GM21825 (cell line): ENCODE measurements at regions not wholly inside any gene's neighbourhood (a gene's known extent, or its start where the extent isn't known, plus 50 kb on each side); places are given as distances from the start of the nearest gene placed in this dataset.

Experiments
- ATAC-seq: cut with Tn5 transposase; IDR thresholded peaks from one replicate; pipeline ENCODE4 v1.9.1; 2021; ENCODE audit warnings: mild to moderate bottlenecking, moderate library complexity; ENCODE audit not compliant: unreplicated experiment

DNA sequence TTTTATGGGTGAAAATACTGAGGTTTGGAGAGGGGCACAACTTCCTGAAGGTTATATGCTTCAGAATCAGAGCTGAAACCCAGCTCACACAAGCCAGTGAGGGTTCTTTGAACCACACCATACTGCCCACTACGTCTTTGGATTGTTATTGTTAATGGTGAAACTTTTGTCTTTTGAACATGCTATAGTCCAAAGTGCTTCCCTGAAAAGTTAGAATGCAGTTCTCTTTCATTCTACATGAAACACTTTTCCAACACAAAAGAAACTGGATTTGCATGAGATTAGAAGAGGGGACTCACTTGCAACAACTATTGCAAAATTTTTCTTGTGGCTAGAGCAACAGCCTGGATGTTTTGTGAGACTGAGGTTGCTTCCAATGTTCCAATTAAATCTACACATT lies 473.6 kb downstream of the SOX2 start:
- no peak for ATAC-seq

DNA sequence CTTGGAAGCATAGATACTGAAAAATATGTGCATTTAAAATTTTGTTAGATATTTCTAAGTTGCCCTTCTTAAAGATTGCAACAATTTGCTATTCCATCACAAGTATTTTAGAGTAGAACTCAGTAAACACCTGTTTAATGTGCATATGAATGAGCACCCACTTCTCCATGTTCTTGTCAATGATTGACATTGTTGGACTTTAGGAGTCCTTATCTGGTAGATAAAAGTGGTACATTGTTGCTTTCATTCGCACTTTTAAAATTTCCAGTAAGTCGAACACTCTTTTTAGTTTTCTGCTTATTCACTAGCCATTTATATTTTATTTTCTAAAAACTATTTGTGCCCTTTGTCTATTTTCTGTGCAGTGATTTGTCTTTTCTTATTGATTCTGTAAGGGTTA lies 478.3 kb downstream of the SOX2 start:
- ATAC-seq, result no peak

DNA sequence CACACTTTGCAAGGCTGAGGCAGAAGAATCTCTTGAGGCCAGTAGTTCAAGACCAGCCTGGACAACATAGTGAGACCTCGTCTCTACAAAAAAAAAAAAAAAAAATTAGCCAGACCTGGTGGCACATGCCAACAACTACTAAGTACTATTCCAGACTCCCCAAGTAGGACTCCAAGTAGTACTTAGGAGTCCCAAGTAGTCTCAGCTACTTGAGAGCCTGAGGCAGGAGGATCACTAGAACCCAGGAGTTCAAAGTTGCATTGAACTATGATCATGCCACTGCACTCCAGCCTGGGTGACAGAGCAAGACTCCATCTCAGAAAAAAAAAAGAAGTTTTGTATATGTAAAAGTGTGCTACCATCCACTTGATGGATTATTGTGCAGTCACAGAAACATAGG lies 486.6 kb downstream of the SOX2 start:
- ATAC-seq, result no peak

DNA sequence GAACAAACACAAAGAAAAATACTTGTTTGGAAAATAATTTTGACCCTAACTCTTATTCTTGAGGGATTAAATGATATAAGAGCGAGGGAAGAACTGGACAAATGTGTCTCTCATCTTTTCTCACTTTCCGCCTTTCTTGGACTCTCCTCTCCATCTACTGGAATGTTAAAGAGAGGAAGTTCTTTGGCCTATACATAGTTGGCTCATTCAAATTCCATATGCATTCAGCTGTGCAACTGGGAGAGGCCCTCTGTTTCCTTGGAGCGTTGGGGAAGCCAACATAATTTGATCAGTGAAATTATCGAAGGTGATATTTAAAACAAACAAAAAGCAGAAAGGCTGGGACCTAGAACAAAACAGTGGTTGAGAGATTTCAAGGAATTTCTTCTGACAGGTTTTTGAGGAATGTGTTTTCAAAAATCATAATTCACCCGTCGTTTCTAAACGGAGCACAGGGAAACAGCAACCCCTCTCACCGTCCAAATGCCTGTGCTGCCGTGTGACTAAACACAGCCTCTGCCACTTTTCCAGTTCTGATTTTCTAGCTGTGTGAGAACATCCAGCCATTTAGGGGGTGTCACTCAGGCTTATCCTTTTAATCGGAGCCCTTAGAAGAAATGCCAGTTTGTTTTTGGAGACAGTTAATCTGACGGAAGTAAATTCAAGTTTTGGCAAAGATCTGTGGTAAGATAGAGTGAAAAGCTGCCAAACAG lies 489.9 kb downstream of the SOX2 start:
- no peak for ATAC-seq

DNA sequence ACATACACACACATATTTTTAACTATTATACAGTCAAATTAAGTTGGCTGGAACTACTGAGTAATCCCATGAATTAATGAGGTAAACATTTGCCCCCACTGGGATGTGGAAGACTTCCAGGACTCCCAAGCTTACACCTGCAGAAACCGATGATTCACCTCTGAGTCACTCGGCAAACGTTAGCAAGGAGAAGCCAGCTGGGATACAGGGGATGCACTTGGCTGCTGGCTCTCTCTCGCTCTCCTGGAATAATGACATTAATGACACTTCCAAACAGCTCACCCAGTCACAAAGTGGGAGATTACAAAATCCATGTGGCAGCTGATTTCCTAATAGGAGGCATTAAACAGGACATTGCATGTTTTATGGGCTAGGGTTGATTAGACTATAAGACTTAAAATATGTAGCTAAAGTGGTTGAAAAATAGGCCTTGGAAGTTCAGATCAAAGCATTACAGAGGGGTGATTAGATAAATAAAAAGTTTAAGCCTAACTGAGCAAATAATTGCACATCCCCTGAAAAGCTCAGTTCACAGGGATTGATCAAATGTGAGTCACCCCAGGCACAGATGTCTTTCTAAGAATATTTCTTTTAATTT lies 500.9 kb downstream of the SOX2 start:
- ATAC-seq, result no peak

DNA sequence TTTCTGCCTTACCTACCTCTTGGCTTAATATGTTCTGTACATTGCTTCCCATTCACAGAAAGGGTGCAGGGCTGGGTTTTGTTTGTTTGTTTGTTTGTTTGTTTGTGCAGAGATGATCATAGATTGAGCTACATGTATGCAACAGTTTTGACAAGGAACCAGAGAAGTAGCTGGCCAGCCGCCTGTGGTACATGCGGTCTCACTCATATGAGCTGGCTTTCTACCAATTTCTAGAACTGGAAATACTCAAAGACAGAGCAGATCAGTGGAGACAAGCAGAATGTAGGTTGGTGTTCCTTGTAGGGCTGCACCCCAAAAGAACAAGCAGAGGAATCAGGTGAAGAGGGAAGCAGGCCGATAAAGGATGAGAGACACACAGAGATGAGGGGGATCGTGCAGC lies 502.7 kb downstream of the SOX2 start:
- no peak for ATAC-seq

DNA sequence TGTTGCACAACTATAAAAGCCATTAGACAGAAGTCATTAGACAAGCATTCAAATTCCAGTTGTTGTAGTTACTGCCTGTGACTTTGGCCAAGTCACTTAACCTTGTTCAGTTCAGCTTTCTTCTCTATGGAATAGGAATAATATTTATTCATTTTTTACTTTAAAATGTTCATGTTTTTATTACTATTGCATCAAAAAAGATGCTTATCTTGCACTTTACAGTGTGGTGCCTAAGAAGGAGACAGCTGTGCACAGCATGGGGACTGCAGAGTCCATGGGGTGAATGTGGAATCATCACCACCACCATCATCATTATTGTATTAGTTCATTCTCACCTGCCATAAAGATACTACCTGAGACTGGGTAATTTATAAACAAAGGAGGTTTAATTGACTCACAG lies 504.2 kb downstream of the SOX2 start:
- no peak for ATAC-seq

DNA sequence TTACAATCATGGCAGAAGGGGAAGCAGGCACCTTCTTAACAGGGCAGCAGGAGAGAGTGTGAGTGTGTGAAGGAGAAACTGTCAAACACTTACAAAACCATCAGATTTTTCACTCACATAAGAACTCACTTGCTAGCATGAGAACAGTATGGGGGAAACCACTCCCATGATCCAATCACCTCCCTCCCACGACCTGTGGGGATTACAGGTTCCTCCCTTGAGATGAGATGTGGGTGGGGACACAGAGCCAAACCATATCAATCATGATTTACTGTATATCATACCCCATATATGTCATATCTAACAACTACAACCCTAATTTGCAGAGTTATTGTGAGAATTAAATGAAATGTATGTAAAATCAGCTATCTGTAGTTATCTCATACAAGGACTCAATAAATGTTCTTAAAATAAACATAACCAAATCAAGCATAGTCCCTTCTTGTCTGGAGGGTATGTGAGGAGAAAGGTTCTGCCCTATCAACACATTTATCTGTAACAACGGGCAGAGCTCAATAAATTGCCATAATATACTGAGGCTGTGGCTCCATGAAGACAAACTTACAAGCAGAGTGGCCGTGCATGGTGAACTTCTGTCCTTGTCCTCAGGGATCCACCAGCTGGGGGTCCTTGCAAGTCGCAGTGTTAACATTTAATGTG lies 504.7 kb downstream of the SOX2 start:
- no peak for ATAC-seq

DNA sequence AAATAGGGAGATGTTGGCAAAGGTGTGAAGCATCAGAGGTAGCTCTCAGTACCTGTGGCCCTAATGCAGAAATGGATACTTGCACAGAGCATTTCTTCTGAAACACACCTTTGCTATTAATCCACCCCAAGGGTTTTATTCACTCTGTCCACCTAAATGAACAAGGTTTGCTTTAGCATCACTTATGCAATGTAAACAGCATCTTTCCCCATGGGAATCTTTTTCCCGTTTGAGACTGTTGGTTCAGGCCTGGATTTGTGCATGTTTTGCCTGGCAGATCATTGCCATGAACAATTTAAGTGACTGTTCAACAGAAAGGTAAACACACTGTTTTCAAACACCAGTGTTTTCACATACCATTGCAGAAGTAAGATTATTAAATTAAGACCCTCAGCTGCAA lies 508.3 kb downstream of the SOX2 start:
- no peak for ATAC-seq

DNA sequence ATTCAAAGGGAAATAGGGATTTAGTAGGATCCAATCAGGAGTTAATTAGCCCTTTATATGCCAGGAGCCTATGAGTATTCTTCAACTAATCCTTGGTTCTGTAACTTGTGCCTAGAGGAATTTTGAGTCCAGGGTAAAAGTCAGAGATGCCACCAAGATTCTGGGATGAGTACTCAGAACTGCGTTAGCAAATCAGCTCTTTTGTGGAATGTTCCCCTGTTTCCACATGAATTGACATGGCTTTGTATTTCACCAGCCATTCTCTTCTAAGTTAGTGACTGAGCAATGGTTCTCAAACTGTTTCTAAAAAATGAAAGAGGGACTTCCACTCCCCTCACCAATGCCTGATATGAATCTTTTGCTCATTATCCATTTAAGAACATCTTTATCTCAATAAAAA lies 508.7 kb downstream of the SOX2 start:
- ATAC-seq, result no peak

DNA sequence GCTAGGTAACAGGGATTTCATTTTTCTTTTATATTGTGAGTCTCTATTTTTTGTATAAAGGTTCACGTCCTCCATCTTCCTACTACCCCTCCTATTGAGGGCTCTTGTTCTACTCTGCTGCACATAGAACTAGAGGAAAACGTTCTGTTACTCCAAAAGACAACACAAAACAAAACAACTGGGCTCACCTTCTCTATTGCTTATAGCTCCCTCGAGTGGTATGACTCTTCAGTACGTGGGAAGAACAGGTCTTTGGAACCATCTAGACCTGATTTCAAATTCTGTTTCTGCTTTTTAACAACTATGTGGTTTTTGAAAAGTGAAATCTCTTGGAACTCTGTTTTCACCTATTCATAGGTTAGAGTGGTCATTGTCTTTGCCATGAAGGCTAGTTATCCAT lies 515.3 kb downstream of the SOX2 start:
- no peak for ATAC-seq

DNA sequence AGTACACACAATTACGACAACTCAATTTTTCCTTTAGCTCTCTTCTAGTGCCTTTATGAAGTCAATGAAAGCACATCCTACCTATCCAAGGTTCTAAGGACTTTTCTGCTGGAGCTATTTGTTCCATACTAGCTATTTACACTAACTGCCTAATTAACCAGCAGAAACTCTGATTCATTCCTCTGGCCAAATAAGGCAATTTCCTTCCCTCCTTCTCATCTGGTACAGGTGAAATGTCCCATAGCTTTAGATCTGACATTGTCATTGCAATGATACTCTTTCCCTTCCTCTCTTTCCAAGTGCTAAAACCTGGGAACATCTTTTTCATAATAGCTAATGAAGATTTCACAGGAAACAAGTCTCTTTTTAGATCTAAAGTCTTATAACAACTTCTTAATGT lies 521.7 kb downstream of the SOX2 start:
- ATAC-seq, result no peak

DNA sequence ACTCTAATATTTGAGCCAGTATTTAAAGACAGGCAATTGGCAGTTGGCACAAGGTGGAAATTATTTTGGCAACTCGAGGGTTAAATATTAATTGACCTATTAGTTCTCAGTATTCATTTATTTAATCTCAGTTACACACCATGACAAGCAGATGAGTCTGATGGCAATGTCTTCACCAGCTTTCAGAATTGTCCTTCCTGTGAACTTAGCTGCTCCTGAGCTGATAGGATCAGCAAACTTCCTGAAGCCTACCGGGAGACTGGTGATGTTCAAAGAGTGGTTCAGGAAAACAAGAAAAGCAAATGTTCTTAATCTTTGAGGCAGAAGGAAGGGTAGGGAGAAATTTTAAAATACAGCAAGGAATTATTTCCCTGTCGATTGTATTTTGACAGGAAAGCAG lies 522.2 kb downstream of the SOX2 start:
- no peak for ATAC-seq

DNA sequence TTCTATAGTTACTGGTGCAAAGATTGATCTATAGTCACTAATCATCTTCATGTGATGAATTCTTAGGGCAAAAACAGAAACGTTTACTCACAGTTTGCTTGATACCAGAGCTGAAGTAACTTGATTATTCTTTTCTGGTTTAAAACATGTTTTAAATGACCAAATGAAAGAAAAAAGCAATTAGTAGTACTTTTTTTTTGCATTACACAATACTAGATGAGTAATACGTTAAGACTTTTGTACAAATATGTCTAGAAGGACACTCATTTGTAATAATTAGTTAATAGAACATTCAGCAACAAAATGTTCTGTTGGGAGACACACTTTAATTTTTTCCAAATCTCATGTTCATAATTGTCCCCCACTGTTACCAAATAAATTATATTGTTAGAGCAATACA lies 523.2 kb downstream of the SOX2 start:
- ATAC-seq, result no peak

DNA sequence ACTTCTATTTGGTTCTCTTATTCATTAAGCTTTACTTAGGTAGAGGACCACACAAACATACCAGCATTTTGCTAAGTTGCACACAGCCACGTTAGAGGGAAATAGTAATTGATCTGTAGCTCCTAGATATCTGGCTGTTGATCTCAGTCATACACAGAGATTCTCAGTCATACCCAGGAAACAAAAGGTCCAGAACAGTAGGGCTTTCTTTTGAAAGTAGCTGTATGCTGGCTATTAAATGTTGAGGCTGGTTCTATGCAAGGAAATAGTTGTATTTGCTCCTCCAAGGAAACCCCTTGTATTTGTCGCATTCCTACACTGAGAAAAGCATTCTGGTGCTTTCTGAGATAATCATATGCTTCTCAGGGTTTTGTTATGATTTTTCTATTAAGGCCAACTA lies 523.8 kb downstream of the SOX2 start:
- ATAC-seq, result no peak

DNA sequence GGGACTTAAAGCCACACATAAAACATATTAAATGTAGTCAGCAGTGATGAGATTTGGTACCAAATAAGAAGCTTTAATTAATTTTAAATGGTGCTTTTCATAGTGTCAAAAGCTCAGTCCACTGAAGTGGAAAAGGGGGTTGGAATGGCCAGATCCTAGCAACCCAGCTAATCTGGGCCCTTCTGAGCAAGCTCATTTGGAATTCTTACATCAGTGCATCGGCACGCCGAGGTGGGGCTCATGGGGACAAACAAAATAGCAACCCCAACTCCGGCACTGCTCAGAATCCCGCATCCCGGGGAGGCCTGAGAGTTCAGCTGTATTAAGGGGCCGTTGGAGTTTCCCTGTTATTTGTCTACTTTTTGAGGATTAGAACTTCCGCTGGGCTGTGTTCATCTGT lies 526.4 kb downstream of the SOX2 start:
- no peak for ATAC-seq

DNA sequence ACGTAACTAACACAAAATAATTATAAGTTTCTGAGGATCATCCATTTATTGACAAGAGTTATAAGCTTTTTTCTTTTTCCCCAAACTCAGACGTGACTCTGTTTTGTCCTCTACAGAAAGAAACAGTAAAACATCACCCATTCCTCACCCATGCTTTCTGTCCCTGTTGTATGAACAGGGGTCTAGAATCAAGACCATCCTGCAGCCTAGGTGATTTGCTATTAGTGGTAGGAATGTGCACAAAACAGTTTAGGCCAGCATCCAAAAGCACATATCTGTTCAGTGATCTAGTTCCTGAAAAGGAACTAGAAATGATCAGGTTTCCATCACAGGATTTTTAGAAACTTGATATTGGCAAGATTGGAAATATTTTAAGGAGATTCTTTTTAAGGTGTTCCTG lies 527.6 kb downstream of the SOX2 start:
- ATAC-seq, result no peak

DNA sequence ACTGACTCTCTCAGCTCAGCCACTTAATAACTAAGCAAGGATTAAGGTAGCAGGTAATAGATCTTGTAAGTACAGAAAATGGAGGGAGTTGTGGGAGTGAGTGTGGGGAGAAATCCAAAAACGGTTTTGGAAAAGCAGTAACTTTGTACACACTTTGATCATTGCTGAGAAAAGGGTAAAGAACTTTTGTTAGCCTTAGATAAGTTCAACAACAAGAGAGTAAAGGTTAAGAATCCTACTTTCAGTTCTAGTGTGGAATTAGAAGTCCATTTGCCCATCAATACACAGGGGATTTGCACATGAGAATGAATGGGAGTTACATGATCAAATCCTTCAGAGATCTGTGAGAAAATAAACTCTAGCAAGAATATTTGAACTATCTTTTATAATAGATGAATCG lies 528.7 kb downstream of the SOX2 start:
- no peak for ATAC-seq

DNA sequence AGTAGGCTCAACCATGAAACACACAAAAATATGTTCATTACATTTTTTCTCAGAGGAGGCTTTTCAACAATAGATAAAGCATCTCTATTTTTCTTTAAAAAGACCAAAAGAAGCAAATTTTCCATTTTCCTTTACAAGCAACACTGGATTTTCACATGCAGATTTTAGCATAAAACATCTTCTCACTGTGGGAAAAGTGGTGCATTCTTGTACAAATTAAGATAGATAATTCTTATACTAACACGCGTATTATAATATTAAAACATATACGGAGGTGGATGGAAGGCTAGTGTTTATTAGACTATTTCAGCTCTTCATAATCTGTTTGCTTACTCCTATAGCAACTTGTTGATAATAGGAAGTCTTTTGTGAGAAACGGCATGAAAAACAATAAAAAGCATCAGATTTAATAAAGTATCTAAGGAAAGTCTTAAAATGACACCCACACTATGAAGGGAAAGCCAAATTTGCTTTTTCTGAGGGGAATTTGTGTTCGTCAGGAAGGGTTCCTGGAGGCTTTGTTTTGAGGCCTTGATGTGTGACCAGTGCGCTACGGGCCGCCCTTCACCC lies 529.6 kb downstream of the SOX2 start:
- no peak for ATAC-seq

DNA sequence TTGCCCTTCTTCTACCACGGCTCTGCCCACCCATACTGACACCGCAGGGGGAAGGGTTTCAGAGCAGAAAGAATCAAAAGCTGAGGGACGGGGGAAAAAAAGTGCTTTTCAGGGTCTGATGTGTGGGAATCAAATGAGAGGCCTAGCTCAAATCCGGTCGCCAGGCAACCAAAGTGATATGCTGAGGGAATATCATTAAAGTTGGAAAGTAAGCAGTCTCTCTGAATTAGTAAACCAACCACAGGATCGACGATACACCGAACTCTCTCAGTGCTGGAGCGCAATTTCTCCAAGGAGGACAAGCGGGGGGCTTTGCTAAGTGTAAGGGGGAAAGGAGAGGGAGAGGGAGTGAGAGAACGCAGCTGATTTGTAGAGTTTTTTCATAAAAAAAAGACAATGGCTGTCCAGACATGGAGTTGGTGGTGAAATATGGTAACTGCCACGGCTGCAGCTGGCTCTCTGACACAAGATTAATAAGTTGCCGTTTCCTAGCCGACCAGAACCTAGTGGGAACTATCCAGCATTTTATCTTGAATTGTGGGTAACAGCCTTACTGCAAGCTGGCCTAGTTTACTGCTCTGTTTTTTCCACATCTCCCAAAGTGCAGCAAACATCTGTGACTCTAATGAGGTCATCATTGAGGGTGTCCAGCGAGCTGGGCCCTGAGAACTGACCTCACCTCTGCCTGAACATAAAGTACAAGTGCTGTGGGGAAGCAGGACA lies 530.2 kb downstream of the SOX2 start:
- ATAC-seq, result no peak

DNA sequence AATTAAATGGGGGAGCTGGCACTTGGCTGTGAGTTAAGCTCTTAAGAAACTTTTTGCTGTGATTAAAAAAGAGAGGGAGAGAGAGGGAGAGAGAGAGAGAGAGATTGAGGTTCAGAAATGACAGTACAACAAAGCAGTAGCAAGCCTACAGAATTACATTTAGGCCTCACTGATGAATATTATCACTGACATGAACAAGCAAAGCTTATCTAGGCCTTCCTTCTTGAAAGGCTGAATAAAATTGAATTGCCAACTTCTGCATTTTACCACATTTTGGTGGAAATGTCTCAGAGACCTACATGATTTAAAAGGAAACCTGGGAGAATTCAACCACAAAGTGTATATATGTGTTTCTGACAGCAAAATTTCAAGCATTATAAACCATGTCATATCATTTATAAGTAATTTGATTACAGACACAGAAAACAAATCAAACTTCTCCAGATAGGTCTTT lies 530.8 kb downstream of the SOX2 start:
- no peak for ATAC-seq
